CD14-positive monocyte (primary cell): ENCODE measurements at regions not wholly inside any gene's neighbourhood (a gene's known extent, or its start where the extent isn't known, plus 50 kb on each side); places are given as distances from the start of the nearest gene placed in this dataset.

Source experiments
- DNase-seq, 3 donors: peaks; one replicate each; pipeline ENCODE4 v3.0.0-alpha.2; 2011 to 2022
- H2AFZ ChIP-seq: 2 replicates; pipeline ENCODE4 v1.6.0; 2012; ENCODE audit warnings: mild to moderate bottlenecking, low read depth, low read length, inconsistent platforms; ENCODE audit not compliant: insufficient read depth, poor library complexity, severe bottlenecking
- H3K27ac ChIP-seq, 2 donors: 1 replicate in 1 of 2; 2 replicates in 1 of 2; pipeline ENCODE4 v1.5.1; 2012 to 2013; ENCODE audit warnings: low read length in 2 of 2, control low read depth in 1 of 2, inconsistent platforms in 1 of 2, low read depth in 1 of 2, mild to moderate bottlenecking in 1 of 2
- H3K27me3 ChIP-seq, 2 donors: one replicate each; pipeline versions ENCODE4 v1.6.0 to v1.6.1; 2011 to 2013; ENCODE audit warnings: low read length in 2 of 2; ENCODE audit not compliant: control insufficient read depth in 2 of 2, insufficient read depth in 2 of 2
- H3K36me3 ChIP-seq, 2 donors: replicated peaks in 1 of 2; 1 replicate in 1 of 2; 2 replicates in 1 of 2; pipeline versions ENCODE4 v1.5.1 to v1.6.1; 2012 to 2013; ENCODE audit warnings: low read length in 2 of 2, control low read depth in 1 of 2, inconsistent platforms in 1 of 2, mild to moderate bottlenecking in 1 of 2; ENCODE audit not compliant: insufficient read depth in 2 of 2, control insufficient read depth in 1 of 2
- H3K4me1 ChIP-seq, 2 donors: 1 replicate in 1 of 2; 2 replicates in 1 of 2; pipeline versions ENCODE4 v1.5.1 to v1.6.1; 2012 to 2013; ENCODE audit warnings: low read length in 2 of 2, control low read depth in 1 of 2, inconsistent platforms in 1 of 2, mild to moderate bottlenecking in 1 of 2, moderate library complexity in 1 of 2; ENCODE audit not compliant: insufficient read depth in 2 of 2, control insufficient read depth in 1 of 2
- H3K4me2 ChIP-seq: replicated peaks from 2 replicates; pipeline ENCODE3; 2012; ENCODE audit warnings: low read length, moderate library complexity, mild to moderate bottlenecking; ENCODE audit not compliant: poor library complexity, severe bottlenecking; ENCODE audit errors: extremely low read depth
- H3K4me3 ChIP-seq, 3 experiments: fragments of 200-600 bp in 1 of 3; sonication (generic) in 1 of 3; replicated peaks in 1 of 3; 1 replicate in 2 of 3; 2 replicates in 1 of 3; pipeline ENCODE4 v1.5.1; 2011 to 2013; ENCODE audit warnings: low read length in 3 of 3, mild to moderate bottlenecking in 3 of 3, control low read depth in 2 of 3, low read depth in 2 of 3, inconsistent platforms in 1 of 3, moderate library complexity in 1 of 3
- H3K79me2 ChIP-seq: 2 replicates; pipeline ENCODE4 v1.6.0; 2012; ENCODE audit warnings: mild to moderate bottlenecking, control low read depth, inconsistent platforms, low read length, moderate library complexity; ENCODE audit not compliant: insufficient read depth
- H3K9ac ChIP-seq: 2 replicates; pipeline ENCODE4 v1.6.0; 2017; ENCODE audit warnings: low read length, mild to moderate bottlenecking; ENCODE audit not compliant: insufficient read depth, poor library complexity, severe bottlenecking
- H3K9me3 ChIP-seq, 2 donors: replicated peaks in 1 of 2; 1 replicate in 1 of 2; 2 replicates in 1 of 2; pipeline versions ENCODE4 v1.5.1 to v1.6.1; 2012 to 2013; ENCODE audit warnings: low read length in 2 of 2, control low read depth in 1 of 2; ENCODE audit not compliant: control insufficient read depth in 1 of 2, insufficient read depth in 1 of 2
- H4K20me1 ChIP-seq: 2 replicates; pipeline ENCODE4 v1.6.0; 2012; ENCODE audit warnings: mild to moderate bottlenecking, low read length, control low read depth, moderate library complexity; ENCODE audit not compliant: insufficient read depth
- H3K27ac Mint-ChIP-seq, 7 donors: one replicate each; pipeline ENCODE4 v1.8.0; 2020; ENCODE audit warnings: mild to moderate bottlenecking in 7 of 7, mixed read lengths in 7 of 7, moderate library complexity in 6 of 7, inconsistent platforms in 2 of 7
- H3K27me3 Mint-ChIP-seq, 3 donors: one replicate each; pipeline ENCODE4 v1.8.0; 2021 to 2022; ENCODE audit warnings: low read depth in 3 of 3, mild to moderate bottlenecking in 3 of 3, mixed read lengths in 3 of 3, moderate library complexity in 3 of 3, inconsistent platforms in 1 of 3
- H3K36me3 Mint-ChIP-seq, 2 donors: one replicate each; pipeline ENCODE4 v1.8.0; 2020; ENCODE audit warnings: mixed read lengths in 2 of 2, inconsistent platforms in 1 of 2, mild to moderate bottlenecking in 1 of 2
- H3K4me1 Mint-ChIP-seq: one replicate; pipeline ENCODE4 v1.8.0; 2020; ENCODE audit warnings: mild to moderate bottlenecking, mixed read lengths
- H3K4me3 Mint-ChIP-seq, 2 donors: one replicate each; pipeline ENCODE4 v1.8.0; 2020; ENCODE audit warnings: mild to moderate bottlenecking in 2 of 2, mixed read lengths in 2 of 2, moderate library complexity in 1 of 2
- H3K9me3 Mint-ChIP-seq, 7 donors: one replicate each; pipeline ENCODE4 v1.8.0; 2020 to 2022; ENCODE audit warnings: mixed read lengths in 7 of 7, mild to moderate bottlenecking in 6 of 7, moderate library complexity in 6 of 7, inconsistent platforms in 2 of 7
- CTCF ChIP-seq: fragments of 200-600 bp; IDR thresholded peaks from one replicate; pipeline ENCODE4 v1.8.0; 2022; ENCODE audit warnings: antibody characterized with exemption, mild to moderate bottlenecking
- WGBS: methylation state at CpG from one replicate; pipeline ENCODE4 v1.1.5; 2013; ENCODE audit warnings: missing lambda C conversion rate; ENCODE audit not compliant: insufficient coverage; 5-methylcytosine and 5-hydroxymethylcytosine counted together
- intact Hi-C, 2 donors: fragments of 100-400 bp; cut with micrococcal nuclease; formaldehyde crosslinking; loops; one replicate each; pipeline versions ENCODE4 v1.15.0 to v1.15.1; 2023

- no peak overlapping the region for H3K27ac Mint-ChIP-seq
- H3K9me3 Mint-ChIP-seq, result peaks cover 0 to 1% (median 0%) of the 10 kb centered on the region in 7 donors
- peaks cover 0 to 3% of the 10 kb centered on the region in 2 donors for H3K4me1 ChIP-seq
- no peak overlapping the region for H3K4me3 Mint-ChIP-seq
- H3K9ac ChIP-seq, result no peak overlapping the region
- DNase-seq, result no peak
- no peaks in the 10 kb centered on the region for H3K9me3 ChIP-seq
- H2AFZ ChIP-seq, result no peak overlapping the region
- H3K27me3 ChIP-seq, result no peaks in the 10 kb centered on the region
- H3K36me3 Mint-ChIP-seq, result no peaks in the 10 kb centered on the region
- no CpG with 5 or more reads among the region's 2 CpGs for WGBS
- intact Hi-C loops, result no loop called here
- H3K27ac ChIP-seq, result no peak overlapping the region
- TF ChIP-seq CTCF, result no peak
- H3K27me3 Mint-ChIP-seq, result no peaks in the 10 kb centered on the region
- H4K20me1 ChIP-seq, result no peaks in the 10 kb centered on the region
- no peaks in the 10 kb centered on the region for H3K36me3 ChIP-seq
- peaks cover 12% of the 10 kb centered on the region for H3K4me1 Mint-ChIP-seq
- no peak overlapping the region for H3K4me3 ChIP-seq
- H3K4me2 ChIP-seq, result no peak overlapping the region
- H3K79me2 ChIP-seq, result no peaks in the 10 kb centered on the region
Observed at GRCh38 chrX:110588164-110588563, 207.5 kb downstream of the CHRDL1 start.

GRCh38 chrX:110588853-110589252 is 206.8 kb downstream of the CHRDL1 start:
- no peak for DNase-seq
- Histone ChIP-seq H3K9me3 (no peaks in the 10 kb centered on the region), H3K4me1 (peaks cover 0 to 3% of the 10 kb centered on the region in 2 donors), H3K36me3 (no peaks in the 10 kb centered on the region), H2AFZ (no peak overlapping the region), H3K79me2 (no peaks in the 10 kb centered on the region), H3K27ac (no peak overlapping the region), H3K9ac (no peak overlapping the region), H4K20me1 (no peaks in the 10 kb centered on the region), H3K4me3 (no peak overlapping the region), H3K4me2 (no peak overlapping the region), H3K27me3 (no peaks in the 10 kb centered on the region)
- no peaks in the 10 kb centered on the region for H3K9me3 Mint-ChIP-seq
- no peaks in the 10 kb centered on the region for H3K36me3 Mint-ChIP-seq
- intact Hi-C loops, result no loop called here
- no peak overlapping the region for H3K27ac Mint-ChIP-seq
- no peaks in the 10 kb centered on the region for H3K27me3 Mint-ChIP-seq
- peaks cover 12% of the 10 kb centered on the region for H3K4me1 Mint-ChIP-seq
- WGBS, result no CpG with 5 or more reads among the region's 2 CpGs
- no peak overlapping the region for H3K4me3 Mint-ChIP-seq
- TF ChIP-seq CTCF, result no peak
